ENCODE measurements at regions not wholly inside any gene's neighbourhood (a gene's known extent, or its start where the extent isn't known, plus 50 kb on each side); places are given as distances from the start of the nearest gene placed in this dataset.

GRCh38 chr6:95244751-95245150 is 332.6 kb upstream of the MANEA start:
- no peak for DNase-seq

DNA sequence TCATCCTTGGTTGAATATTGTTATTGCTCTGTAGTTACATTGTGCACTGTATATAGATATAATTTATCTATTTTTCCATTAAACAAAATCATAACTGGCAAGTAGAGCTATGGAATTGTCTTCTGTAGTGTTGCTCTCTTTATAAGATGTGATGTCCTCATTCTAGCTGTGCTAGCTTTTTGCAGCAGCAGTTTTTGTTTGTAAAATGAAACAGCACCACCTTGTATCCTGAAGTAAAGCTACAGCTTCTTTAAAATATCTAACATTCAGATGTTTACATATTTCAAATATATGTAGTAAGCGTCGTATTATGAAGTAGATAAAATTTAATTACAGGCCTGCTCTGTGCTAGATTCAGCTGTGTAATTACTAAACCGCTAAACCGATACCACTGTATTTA is 328.8 kb upstream of the MANEA start:
- DNase-seq, result no peak

GRCh38 chr6:95249175-95249574 is 328.2 kb upstream of the MANEA start:
- no peak for DNase-seq

DNA sequence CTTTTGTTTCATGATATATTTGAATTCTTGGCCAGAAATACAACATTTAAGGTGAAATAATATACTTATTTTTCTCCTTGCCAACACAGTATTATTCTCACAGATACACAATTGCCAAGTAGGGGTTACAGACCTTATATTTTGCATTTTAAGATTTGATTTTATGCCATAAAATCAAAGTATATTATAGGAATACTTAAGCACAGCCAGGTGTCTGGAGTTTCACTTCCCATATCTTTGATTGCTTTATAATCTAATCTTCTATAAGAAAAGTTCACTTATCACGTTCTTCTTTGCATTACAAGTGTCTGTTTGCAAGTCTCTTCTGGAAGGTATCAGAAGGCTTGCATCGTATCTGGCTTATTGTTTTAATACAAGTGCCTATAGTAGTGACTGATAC is 327.7 kb upstream of the MANEA start:
- no peak for DNase-seq

DNA sequence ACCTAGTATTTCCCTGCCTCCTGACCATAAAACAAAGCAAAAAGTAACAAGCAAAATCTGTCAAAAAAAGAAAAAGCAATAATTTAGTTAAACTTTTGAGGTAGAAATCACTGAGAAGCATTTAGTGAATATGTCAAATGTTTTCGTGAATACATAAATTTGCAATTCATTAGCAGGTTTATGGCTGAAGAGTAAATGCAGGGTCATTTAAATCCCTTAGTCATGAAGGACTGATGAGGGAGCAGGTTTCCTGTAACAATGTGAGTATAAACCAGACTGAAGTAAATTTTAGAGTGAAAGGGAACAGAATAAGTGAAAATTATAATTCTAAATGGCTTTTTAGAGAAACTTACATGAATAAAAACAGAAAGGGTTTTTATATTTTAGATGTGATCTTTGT is 313.5 kb upstream of the MANEA start:
- DNase-seq, result no peak

DNA sequence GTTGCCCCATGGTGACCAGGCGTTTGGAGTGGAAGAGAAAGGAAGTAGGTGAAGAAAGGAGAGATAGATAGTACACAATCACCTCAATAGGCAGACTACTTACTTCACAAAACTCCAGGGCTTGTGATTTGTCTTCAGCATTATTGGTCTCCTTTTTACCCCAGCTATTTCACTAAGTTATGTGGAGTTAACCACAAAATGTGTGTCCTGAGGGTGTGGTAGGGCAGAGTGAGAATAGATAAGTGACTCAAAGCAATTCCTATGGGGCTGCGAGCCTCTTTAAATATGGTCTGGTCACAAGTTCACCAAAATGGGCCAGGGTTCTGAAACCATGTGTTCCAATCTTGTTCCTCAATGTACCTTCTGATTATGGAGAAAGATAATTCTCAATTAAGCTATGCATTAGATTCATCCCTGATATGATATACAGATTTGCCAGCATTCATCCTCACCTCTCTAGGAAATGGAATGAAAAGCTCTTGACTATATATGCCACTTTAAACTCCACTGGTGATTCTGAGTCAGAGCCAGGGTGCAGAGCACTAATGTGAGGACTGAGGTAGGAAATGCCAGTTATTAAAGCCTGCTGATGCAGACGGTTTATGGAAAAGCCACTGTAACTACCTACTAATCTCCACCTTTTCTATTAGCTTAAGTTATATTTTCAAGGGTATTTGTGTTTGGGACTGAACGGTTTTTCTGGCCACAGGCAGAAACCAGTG is 310.6 kb upstream of the MANEA start:
- no peak for DNase-seq

DNA sequence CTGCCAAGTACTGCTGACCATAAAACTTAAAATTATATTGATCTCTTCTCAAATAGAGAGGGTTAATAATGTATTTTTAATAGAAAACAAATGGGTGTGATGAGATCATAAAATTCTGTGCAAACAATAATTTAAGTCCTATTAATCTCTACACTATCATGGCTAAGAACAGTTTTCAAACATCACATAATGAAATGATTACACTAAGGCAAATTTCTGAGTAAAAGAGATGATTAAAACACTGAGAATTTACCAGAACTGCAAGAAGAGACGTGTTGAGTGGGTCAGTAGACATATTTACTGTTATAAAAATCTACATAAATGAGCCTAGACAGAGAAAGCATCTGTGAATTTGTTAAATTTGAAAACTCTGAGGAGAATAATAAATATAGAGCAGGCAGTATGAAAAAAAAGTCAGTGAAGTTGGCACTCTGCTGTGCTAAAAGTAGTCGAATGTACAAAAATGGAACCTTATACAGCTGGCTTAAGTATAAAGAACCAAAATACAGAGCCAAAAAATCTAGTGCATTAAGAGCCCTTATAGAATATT is 302.6 kb upstream of the MANEA start:
- no peak for DNase-seq

DNA sequence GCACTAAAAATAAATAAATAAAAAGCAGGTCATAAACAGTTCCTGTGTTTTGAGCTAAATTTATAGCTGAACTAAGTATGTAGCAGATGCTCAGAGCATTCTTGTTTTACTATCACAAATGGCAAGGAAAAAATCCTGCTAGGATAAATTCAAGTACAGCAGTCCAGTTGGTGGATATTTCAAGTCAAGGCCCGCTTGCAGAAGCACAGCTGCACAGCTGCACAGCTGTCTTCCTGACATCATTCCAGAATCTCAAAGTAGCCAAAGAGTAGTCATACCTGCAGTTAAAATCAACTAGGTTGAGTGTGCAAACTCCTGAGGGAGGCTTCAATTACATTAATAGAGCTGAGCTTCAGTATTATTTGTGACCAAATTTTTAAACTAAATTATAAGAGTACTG is 297.7 kb upstream of the MANEA start:
- no peak for DNase-seq

DNA sequence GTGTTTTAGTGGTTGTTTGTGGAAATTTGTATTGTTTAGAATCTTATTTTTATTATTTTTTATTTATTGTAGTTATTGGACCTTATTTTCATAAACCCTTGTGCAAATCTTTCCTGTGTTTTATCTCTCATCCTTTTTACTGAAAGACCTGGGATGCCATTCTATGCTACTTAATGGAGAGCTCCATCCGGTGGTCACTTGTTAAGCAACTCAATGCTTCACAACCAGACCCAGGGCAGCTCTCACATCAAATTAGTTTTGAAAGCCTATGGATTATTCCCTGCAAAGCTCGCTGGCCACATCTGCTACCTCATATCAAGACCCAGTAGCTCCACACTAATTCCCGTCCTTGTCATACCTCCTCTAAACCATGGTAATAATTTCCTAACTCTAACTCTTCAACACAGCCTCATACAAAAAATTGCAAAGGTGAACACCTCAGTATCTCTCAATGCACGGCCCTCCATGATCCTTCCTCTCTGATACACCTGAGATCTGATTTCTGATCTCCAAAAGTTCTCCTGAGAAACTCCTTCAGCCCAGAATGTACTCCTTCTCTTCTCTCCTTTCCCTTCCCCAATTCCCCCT is 296.6 kb upstream of the MANEA start:
- no peak for DNase-seq

GRCh38 chr6:95285881-95286280 is 291.5 kb upstream of the MANEA start:
- DNase-seq, result no peak

DNA sequence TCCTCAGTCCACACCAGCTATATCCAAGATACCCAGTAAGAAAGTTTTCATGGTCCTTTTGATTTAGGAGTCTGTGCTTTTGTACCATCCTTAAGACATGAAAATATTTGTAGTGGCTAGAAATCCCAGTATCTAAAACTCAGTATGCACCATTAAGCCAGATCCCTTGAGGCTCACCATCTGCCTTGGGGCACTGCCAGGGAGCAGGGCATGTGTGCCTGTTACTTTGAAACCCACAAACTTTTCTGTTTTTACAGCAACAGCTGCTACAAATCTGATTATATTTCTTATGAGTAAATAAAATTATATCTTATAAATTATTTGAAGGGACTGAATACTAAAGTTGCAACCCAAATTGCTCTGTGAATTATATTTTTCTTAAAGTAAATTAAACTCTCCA is 290.5 kb upstream of the MANEA start:
- no peak for DNase-seq

DNA sequence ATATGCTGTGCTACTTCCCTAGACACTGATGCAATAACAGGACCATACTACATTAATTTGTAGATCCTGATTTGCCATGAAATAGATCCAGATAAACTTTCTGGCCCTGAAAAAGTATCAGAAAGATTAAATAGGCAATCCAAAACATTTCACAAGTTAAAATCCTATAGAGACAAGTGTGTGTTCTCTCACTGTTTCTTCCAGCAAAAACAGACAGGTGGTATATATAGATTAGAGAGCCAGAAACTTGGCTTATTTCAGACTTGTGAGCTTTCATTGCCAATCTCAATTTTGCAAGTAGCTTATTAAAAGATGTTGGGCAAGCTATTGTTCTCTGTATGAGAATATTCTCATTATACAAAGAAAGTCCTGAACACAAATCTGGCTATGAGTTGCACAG is 289.1 kb upstream of the MANEA start:
- DNase-seq, result no peak

- DNase-seq, result no peak
These were observed 285.3 kb upstream of the MANEA start for GRCh38 chr6:95292011-95292410.

GRCh38 chr6:95293257-95293656 is 284.1 kb upstream of the MANEA start:
- no peak for DNase-seq

- no peak for DNase-seq
These were observed 283.3 kb upstream of the MANEA start for GRCh38 chr6:95294043-95294442.

- DNase-seq, result no peak
These were observed 267.8 kb upstream of the MANEA start for GRCh38 chr6:95309545-95309944.

GRCh38 chr6:95318137-95318536 is 259.2 kb upstream of the MANEA start:
- no peak for DNase-seq

GRCh38 chr6:95321126-95321525 is 256.2 kb upstream of the MANEA start:
- DNase-seq, result no peak

GRCh38 chr6:95325916-95326315 is 251.4 kb upstream of the MANEA start:
- DNase-seq, result no peak

DNA sequence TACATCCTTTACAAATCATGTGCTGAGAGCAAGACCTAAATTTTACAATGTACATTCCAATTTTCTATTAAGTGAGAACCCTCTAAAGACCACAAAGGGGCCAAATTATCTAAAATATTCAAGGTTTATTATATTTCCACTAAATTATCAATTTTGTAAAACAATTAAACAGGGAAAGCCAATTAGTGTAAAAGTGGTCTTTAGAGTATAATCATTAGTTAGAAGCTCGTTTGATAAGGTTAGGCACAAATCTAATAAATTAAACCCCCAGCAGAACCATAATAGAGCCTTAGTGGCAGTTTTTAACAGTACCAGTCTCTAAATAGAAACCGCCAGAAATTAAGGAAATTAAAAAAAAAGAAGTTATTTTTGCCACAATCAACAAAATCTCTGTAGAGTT is 249.1 kb upstream of the MANEA start:
- no peak for DNase-seq

DNA sequence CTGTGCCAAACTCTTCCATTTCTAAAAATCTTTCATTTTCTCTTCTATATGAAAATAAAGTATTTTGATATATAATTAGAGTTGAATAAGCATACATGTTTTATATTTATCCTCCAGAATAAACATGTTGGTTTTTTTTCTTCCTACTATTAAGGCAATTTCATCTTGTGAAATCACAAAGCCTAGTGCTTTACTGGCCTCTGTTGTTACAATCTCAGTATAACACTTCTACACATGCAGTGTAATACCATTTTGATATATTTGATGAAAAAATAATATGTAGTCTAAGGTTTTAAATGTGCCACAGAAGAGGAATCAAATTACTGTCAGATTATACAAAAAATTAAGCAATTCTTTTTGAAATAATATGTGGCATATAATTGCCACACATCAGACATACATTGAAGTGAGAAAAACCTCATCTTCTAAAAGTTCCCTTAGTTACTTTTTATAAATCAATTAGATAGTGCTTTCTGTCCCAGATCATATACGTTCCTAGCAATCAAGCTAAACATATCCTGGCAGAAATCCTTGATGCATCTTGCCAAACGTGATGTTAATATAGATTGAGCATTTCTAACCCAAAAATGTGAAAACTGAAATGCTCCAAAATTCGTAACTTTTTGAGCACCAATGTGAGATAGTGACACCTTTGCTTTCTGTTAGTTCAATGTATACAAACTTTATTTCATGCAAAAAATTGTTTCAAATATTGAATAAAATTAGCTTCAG is 225.1 kb upstream of the MANEA start:
- DNase-seq, result no peak

DNA sequence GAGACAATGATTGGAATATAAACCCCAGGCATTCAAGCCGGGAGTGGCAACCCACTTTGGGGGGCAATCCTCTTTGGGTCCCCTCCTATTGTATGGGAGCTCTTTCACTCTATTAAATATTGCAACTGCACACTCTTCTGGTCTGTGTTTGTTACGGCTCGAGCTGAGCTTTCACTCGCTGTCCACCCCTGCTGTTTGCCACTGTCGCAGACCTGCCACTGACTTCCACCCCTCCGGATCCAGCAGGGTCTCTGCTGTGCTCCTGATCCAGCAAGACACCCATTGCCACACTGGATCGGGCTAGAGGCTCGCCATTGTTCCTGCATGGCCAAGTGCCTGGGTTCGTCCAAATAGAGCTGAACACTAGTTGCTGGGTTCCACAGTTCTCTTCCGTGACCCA is 222.8 kb upstream of the MANEA start:
- DNase-seq, result no peak

GRCh38 chr6:95357380-95358020 is 219.8 kb upstream of the MANEA start:
- no peak for DNase-seq

Measured in activated naive CD4-positive, alpha-beta T cell treated with anti-CD3 and anti-CD28 coated beads, Interleukin-2, amount 50 U/mL, for 16 hours (primary cell).